ENCODE measurements at regions not wholly inside any gene's neighbourhood (a gene's known extent, or its start where the extent isn't known, plus 50 kb on each side); places are given as distances from the start of the nearest gene placed in this dataset.
"Not testable (repeated sequence)": the region's sequence is repeated elsewhere in the genome, so short reads cannot be mapped to it uniquely, and the experiment has no call there.

GRCh38 chr11:3583476-3583875 is 58.3 kb downstream of the ART5 start:
- not testable (repeated sequence) for FAIRE-seq

GRCh38 chr11:3581389-3581725 is 60.4 kb downstream of the ART5 start:
- FAIRE-seq: not testable (repeated sequence)

GRCh38 chr11:3580487-3581388 is 61.1 kb downstream of the ART5 start:
- FAIRE-seq: not testable (repeated sequence)

GRCh38 chr11:3579600-3580459 is 62.0 kb downstream of the ART5 start:
- FAIRE-seq: not testable (repeated sequence)

- FAIRE-seq: not testable (repeated sequence)
Observed at GRCh38 chr11:3576066-3576604, 65.7 kb downstream of the ART5 start.

- FAIRE-seq: not testable (repeated sequence)
Observed at GRCh38 chr11:3572976-3573647, 68.7 kb downstream of the ART5 start.

GRCh38 chr11:3571752-3572151 is 70.0 kb downstream of the ART5 start:
- FAIRE-seq: not testable (repeated sequence)

GRCh38 chr11:3565838-3566237 is 76.0 kb downstream of the ART5 start:
- FAIRE-seq: not testable (repeated sequence)

GRCh38 chr11:3564383-3564782 is 77.4 kb downstream of the ART5 start:
- FAIRE-seq: not testable (repeated sequence)

- not testable (repeated sequence) for FAIRE-seq
Observed at GRCh38 chr11:3554621-3555020, 87.2 kb downstream of the ART5 start.

GRCh38 chr11:3544990-3545389 is 96.8 kb downstream of the ART5 start:
- not testable (repeated sequence) for FAIRE-seq

- FAIRE-seq: not testable (repeated sequence)
Observed at GRCh38 chr11:3538220-3538619, 103.6 kb downstream of the ART5 start.

- FAIRE-seq: not testable (repeated sequence)
Observed at GRCh38 chr11:3537254-3537653, 104.5 kb downstream of the ART5 start.

- not testable (repeated sequence) for FAIRE-seq
Observed at GRCh38 chr11:3532958-3533357, 108.8 kb downstream of the ART5 start.

GRCh38 chr11:3531280-3531679 is 110.5 kb downstream of the ART5 start:
- not testable (repeated sequence) for FAIRE-seq

- not testable (repeated sequence) for FAIRE-seq
Observed at GRCh38 chr11:3523567-3523966, 118.2 kb downstream of the ART5 start.

GRCh38 chr11:3520905-3521304 is 120.9 kb downstream of the ART5 start:
- not testable (repeated sequence) for FAIRE-seq

- not testable (repeated sequence) for FAIRE-seq
Observed at GRCh38 chr11:3519841-3520240, 122.0 kb downstream of the ART5 start.

- not testable (repeated sequence) for FAIRE-seq
Observed at GRCh38 chr11:3516934-3517567, 124.7 kb downstream of the ART5 start.

GRCh38 chr11:3516345-3516933 is 125.4 kb downstream of the ART5 start:
- FAIRE-seq: not testable (repeated sequence)

GRCh38 chr11:3514635-3515424 is 127.0 kb downstream of the ART5 start:
- not testable (repeated sequence) for FAIRE-seq

Data from TTC549 (cell line).